Stimulated activated CD4-positive, alpha-beta T cell treated with anti-CD3 and anti-CD28 coated beads, Interleukin-1b, Interleukin-23, amount 100 ng/mL, for 48 hours (primary cell): ENCODE measurements at regions not wholly inside any gene's neighbourhood (a gene's known extent, or its start where the extent isn't known, plus 50 kb on each side); places are given as distances from the start of the nearest gene placed in this dataset.

Source experiments
- DNase-seq: peaks from one replicate; pipeline ENCODE4 v3.0.0-alpha.2; 2020

DNA sequence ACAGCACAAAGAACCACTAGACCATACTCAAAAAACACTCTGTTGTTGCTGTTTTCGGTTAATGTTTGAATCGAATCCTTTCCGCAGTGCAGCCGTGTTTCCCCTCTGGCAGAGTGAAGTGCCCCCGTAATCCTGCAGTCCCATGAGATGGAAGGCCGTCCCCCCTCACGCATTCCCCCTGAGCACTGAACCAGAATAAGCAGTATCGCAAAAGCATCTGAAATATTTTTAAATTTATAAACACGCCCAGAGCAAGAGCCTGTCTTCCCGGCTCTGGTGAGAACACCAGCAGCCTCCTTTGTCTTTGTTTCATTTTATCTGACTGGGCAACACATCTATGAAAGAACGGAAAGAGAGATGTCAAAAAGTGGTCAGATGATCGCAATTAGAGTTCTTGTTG is 121.0 kb upstream of the ADAMTS18 start:
- DNase-seq = no peak

- no peak for DNase-seq
These were observed 121.5 kb upstream of the ADAMTS18 start for GRCh38 chr16:77556201-77556873.

DNA sequence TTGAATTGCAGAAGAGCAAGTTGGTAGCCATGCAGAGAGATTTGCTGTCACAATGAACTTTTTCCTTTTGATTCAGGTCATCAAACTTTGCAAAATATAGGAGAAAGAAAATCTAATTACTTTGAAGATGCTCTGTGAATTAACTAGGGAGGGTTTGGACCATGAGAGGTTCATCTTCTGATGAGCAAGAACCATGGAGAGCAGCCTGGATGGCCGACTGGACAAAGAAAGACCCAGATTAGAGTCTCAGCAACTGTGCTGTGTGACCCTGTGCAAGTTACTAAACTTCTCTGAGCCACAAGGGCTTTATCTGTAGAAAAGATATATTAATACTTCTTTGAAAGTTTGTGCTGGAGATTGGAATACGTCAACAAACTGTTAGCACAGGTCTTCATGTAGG is 122.6 kb upstream of the ADAMTS18 start:
- DNase-seq = no peak

GRCh38 chr16:77558786-77559185 is 124.0 kb upstream of the ADAMTS18 start:
- no peak for DNase-seq

GRCh38 chr16:77562497-77562896 is 127.7 kb upstream of the ADAMTS18 start:
- DNase-seq = no peak

- DNase-seq = no peak
These were observed 130.1 kb upstream of the ADAMTS18 start for GRCh38 chr16:77564791-77565390.

- no peak for DNase-seq
These were observed 134.6 kb upstream of the ADAMTS18 start for GRCh38 chr16:77569406-77569805.

DNA sequence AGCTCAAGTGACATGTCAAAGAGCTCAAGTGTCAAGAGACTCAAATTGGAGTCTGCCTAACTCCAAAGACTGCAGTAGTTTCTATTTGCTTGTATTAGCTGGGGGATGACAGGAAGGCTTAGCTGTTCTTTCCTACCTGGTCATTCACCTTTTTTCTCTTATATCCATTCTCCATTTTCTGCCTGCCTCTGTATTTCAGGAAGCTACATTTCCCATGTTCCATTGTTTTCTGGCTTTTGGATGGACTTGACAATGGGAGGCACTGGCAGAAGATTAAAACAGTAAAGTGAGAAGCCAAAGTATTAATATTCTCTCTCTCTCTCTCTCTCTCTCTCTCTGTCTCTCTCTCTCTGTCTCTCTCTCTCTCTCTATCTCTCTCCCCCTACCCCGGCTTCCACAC is 135.7 kb upstream of the ADAMTS18 start:
- no peak for DNase-seq

DNA sequence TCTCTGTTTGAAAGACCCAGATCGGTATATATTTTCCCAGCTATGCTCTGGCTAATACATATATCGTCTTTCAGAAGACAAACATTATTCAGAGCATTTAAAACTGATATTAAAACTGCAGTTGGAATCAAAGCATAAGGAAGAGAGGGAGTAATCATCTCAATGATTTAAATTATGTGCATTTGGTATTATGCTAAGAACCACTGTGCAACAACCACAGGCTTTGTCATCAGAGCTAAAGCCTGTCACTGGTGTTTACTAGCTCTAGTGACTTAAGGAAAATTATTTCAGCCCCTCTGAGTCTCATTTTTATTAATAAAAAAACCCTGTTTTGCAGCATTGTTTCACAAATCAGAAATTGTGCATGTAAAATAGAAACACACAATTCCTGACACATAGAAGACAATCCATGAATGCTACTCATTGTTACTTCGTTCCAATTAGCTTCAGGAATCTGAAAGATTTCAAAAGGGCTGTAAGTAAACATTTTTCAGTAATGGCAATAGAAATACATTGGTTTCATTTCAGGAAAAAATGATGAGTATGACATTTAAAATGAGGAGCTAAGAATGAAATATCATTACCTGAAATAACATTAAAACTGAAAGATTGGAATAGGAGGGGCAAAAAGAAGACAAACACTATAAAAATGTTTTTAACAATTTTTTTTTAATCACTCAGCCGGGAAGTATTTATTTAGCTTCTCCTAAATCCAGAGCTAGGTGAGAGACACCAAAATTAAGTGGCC is 136.5 kb upstream of the ADAMTS18 start:
- no peak for DNase-seq

DNA sequence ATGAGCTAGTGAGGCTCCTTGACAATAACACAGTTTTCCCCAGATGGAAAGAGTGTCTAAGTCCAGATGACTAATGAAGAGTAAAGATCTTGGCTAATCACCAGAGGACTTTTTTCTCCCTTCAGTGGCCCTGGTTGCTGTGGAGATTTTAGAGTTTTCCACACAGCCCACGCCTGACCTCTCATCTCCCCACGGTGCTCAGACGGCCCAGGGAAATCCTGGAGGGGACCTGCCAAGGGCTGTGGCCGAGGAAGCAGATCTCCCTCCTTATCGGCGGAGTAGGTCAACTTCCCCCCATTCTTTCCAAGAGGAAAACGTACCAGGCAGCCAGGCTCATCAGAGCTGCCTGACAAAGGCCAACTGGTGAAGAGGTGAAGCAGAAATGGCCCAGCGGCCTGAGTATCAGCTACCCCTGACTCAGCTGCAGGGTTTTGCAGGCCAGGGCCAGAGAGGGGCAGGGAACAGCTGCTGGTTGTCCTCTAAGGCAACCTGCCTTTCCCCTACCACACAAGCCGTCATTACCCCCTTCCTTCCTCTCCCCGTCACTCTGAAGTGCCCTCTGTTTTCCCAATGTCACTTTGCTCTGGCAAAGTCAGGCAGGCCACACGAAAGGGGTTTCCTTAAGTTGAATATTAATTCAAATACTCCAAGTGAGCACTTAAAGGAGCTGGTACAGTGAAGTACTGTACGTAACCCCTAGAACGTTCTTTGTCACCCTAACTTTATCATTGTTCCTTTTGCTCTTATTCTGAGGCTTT is 140.2 kb upstream of the ADAMTS18 start:
- no peak for DNase-seq

GRCh38 chr16:77579351-77579891 is 142.9 kb upstream of the NUDT7 start:
- DNase-seq = no peak

- no peak for DNase-seq
These were observed 140.6 kb upstream of the NUDT7 start for GRCh38 chr16:77581706-77582105.

- peak; percentile 35 for DNase-seq
These were observed 138.0 kb upstream of the NUDT7 start for GRCh38 chr16:77584205-77584859.

- peak; percentile 10 for DNase-seq
These were observed 136.7 kb upstream of the NUDT7 start for GRCh38 chr16:77585379-77586251.

DNA sequence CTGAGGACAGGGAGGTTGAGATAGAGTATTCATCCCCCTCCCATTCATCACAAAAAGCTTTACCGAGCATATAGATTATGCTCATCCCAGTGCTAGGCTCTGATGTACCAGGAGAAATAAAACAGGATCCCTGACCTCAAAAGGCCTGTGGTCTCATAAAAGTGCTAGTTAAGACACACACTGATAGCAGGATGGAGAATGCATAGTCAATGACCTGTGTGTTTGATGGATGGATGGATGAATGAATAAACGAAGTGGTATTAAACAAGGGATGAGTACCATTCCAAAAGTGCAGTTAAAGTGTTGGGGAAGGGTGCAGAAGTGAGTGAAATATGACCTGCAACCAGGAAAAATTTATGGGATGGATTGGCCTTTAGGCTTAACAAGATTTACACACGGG is 133.9 kb upstream of the NUDT7 start:
- DNase-seq = no peak

- no peak for DNase-seq
These were observed 133.1 kb upstream of the NUDT7 start for GRCh38 chr16:77589071-77589765.

DNA sequence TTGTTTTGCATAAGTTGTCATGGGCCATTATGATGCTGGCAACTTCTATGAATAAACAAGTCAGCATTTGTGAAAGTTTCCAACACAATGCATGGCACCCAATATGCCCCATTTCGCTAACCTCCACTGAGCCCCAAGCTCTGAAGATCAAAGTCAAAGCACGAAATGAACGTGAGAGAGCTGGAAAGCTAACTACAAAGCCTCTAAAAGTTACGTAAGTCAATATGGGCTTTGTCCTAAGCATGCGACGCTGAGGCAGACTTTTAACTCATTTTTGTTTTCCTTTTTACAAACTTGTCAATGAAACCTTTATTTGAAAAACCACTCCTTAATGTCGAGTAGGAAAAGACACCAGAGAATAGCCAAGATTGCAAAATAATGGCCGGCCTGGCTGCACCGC is 131.6 kb upstream of the NUDT7 start:
- DNase-seq = no peak

DNA sequence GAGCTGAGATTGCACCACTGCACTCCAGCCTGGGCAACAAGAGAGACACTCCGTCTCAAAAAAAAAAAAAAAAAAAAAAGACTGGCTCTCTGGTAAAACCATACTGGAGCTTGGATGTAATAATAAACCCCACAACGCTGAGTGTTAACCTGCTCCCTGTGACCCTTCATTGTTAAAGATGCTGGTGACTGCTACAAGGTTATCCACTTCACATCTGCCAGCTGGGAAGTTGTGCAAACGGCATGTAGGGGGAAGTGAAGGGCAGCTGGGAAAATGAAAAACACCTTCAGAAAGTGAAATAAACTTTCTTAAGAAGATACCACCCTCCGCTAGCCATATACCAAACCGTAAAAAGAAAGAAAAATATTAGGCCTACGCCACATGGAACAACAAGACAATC is 131.0 kb upstream of the NUDT7 start:
- no peak for DNase-seq

DNA sequence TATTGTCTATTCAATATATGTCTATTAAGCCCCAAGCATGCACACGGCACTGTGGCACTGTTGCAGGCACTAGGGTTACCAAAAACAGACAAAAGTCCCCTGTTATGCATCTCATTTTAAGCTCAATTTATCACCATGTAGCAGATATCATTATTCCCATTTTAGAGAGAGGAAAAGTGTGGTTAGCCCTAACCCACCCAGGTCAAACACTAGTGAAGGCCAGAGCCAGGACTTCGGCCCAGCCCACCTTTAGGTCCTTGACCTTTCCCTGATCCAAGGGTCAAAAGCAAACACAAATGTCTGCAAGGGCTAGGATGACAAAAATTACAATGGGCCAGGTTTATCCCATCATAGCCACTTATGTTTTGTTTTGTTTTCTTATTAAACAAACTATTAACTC is 130.3 kb upstream of the NUDT7 start:
- DNase-seq = no peak

- no peak for DNase-seq
These were observed 128.3 kb upstream of the NUDT7 start for GRCh38 chr16:77594057-77594456.
